CD4-positive, alpha-beta T cell treated with Interleukin-17A for 4 hours (primary cell): ENCODE measurements at regions not wholly inside any gene's neighbourhood (a gene's known extent, or its start where the extent isn't known, plus 50 kb on each side); places are given as distances from the start of the nearest gene placed in this dataset.
"Not testable (repeated sequence)": the region's sequence is repeated elsewhere in the genome, so short reads cannot be mapped to it uniquely, and the experiment has no call there.

ENCODE experiments used
- DNase-seq: peaks from one replicate; pipeline ENCODE4 v3.0.0-alpha.2; 2020; ENCODE audit warnings: mixed read lengths

GRCh38 chr7:85710960-85711359, 524.1 kb upstream of the SEMA3D start:
- no peak for DNase-seq

DNA sequence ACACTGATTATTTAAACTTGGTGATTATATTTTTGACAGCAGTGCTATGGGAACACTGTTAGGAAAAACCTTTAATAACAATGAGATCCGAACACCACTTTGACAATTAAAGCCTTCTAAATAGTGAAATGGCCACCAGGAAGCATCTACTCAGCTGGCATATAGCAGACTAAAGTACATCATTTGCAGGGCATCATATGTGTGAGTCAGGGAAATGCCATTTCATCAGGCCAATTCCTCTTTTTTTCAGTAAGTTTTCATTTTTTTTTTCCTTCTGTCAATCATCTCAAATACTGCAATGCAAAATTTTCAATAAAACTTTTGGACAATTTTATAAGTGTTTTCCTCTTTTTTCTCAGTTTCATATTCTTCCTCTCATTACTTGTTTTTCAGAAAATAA, 521.4 kb upstream of the SEMA3D start:
- DNase-seq: no peak

DNA sequence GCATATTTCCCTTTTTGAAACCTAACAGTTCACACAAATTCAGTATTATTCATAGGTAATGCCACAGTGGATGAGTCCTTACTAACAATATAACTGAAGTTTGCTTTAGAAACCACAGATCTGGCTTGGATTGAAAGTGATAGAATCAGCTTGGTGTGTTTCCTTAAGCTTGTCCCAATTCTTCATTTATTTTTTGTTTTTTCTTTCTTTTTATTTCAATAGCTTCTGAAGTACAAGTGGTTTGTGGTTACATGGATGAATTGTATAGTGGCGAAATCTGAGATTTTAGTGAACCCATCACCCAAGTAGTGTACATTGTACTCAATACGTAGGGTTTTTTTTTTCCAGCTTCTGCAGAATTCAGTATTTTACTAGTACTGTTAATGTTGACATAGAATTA, 518.2 kb upstream of the SEMA3D start:
- DNase-seq: no peak

DNA sequence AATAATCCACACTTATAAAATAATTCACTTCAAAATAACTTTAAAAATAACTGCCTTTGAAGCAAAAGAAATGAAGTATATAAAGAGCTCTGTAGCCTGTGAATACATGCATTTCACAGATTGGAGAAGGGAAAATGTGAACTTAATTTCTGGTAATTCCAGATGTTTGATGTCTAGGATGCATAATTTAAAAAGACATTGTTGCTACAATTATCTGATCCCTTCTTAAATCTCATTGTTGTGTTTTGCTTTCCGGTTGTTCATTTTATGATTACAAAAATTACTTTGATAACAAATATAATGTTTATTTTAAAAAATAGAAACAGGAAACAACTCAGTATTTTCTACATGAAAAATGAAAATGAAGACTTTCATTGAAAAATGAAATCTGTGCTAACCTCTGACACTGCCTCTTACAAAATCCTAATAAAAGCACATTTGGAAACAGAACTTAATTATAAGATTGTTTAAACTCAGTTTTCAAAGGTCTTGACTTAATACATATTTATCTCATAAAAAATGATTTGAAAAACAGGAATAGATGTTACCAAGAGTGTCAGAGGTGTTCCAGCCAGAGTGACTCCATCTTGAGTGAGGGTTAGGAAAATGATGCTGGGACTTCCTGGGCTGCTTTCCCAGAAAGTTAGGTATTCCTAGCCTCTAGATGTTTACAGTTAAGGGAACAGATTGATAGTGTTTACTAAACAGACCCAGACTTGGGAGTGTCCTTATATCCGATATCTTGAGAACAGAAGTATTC, 516.6 kb upstream of the SEMA3D start:
- DNase-seq: no peak

- no peak for DNase-seq
Measured at GRCh38 chr7:85702348-85702747, 515.5 kb upstream of the SEMA3D start.

DNA sequence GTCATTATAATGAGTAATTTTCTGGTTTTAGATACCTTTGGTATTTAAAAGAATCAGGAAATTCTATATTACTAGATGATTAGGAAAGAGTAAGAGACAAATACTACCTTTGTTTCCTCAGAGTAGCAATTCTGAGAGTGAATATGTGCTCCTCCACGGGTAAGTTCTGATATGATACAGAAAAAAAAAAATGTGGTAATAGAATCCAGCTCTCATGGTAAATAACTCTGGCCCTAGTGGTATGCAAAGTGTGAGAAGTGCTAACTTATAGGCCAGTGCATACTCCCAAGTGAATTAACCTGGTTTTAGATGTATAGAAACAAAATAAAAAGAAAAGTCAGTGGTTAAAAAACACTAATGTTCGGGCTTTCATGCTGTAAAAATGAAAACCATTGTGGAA, 512.6 kb upstream of the SEMA3D start:
- DNase-seq: no peak

DNA sequence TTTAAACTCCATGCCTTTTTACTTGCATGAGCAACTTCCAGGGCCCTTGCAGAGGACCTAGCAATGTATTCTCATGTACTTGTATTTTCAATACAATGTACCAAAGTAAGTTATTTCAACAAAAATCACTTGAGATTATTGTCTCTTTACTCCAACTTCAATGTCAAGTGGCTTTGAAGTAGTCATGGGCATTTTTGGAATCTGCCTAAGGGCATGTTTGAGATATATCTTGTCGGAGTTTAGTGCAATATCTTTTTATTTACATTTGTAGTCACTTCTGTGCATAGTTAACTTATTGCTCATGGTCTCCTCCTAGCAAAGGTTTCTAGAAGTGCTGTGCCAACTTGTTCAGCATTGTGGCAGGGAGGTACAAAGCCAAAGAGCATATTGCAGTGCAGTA, 508.7 kb upstream of the SEMA3D start:
- no peak for DNase-seq

- DNase-seq: no peak
Measured at GRCh38 chr7:85695041-85695440, 508.2 kb upstream of the SEMA3D start.

DNA sequence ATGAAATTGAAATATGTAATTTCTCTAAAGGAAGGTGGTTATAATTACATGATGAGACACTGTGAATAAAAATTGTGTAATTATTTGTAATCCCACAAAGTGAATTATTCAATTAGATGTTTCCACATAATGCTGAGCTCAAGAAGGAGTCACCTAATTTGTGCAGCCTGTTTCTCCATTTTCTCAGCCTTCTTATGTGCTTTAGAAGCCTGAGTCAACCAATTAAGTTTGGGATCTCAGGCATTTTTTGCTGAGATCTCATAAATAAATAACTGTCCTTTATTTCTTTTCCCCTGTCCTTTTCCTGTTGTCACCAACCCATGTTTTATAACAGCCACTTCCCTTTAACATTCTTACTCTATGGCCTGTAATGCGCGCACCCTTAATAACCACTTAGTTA, 506.5 kb upstream of the SEMA3D start:
- DNase-seq: no peak

GRCh38 chr7:85688712-85689111, 501.9 kb upstream of the SEMA3D start:
- DNase-seq: no peak

DNA sequence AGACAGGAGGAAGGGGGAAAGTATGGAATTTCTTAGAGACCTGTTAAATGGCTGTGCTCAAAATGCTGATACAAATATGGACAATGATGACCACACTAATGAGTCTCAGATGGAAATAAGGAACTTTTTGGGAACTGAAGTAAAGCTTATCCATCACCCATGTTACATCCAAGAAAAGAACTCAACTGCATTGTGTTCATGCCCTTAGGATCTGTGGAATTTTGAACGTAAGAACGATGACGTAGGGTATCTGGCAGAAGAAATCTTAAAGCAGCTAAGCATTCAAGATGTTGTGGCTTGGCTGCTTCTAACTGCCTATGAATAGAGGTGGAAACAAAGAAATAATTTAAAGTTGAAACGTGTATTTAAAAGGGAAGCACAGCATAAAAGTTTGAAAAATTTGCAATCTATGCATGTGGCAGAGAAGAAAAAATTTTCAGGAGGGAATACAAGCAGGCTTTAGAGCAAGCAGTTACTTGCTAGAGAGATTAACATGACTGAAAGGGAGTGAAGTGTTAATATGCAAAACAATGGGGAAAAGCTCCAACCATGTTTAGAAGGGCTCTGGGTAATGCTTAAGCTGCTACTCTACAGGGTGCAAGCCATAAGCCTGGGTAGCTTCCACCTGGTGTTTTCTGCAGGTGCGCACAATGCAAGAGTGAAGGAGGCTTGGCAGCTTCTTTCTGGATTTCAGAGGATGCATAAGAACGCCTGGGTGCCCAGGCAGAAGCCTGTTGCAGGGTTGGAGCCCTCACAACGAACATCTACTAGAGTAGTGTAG, 499.7 kb upstream of the SEMA3D start:
- no peak for DNase-seq

- no peak for DNase-seq
Measured at GRCh38 chr7:85685901-85686300, 499.0 kb upstream of the SEMA3D start.

DNA sequence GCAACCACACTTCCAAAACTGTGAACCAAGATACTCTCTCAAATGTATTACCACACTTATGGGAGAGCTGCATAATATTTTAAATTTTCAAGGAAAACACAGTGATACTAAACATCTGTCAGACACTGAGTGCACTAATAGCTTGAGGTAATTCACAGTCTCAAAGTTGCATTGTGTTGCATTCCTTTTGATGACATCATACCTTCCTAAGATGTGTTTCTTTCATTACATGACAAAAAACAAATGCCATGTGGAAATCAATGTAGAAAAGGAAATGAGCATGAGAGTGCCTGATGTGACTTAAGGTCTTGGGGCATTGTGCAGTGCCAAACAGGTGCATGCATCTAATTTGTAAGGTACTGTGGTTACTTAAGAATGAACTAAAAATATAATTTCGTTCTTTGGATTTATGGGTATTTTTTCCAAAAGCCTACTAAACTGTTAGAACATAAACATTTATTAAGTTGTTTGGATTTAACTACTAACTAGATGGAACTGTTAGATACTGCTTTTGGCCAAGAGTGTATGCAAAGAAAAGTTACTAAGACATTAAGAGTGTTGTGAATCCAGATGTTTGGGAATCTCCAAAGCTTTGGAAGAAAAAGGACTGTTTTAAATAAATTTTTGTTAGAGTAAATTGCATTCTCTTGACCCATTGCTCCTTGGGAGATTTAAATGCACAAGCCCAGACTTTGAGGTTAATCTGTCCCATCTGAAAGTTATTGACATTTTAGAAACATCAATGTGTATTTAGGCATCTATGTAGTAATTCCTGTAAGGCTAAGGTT, 496.2 kb upstream of the SEMA3D start:
- no peak for DNase-seq

DNA sequence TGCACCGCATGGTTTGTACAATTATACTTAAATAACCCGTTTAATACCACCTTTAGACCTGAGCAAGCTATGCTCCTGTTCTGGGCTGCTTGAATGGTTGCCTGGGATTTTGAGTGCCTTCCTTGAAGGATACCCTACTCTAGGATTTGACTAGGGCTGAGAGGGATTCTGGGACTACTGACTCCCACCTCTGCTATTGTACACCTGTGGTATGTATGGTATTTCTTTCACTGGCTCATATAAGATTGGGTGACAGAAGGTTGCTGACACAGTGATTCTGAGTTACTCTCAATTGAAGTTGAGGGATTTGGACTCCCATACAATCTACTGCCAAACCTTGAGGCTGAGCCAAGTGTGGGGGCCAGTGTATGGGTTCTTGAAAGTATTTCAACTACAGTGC, 494.4 kb upstream of the SEMA3D start:
- DNase-seq: no peak

GRCh38 chr7:85675093-85675492, 488.2 kb upstream of the SEMA3D start:
- DNase-seq: not testable (repeated sequence)

DNA sequence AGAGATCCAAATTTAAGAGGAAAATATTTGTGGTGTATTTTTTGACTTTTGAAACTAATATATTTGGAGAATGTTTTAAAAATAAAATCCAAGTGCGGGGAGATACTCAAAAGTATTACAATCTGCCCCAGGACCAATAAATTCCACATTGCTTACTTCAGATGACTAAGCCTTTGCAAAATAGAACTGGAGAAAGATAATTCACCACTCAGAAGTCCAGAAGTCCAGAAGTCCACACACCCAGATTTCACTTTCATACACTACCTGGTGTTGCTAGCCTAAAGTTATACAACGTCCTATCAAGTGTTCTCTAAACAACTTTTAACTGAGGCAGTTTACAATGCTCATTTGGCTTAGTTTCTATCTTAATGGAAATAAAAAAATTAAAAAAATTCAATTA, 487.0 kb upstream of the SEMA3D start:
- DNase-seq: no peak

DNA sequence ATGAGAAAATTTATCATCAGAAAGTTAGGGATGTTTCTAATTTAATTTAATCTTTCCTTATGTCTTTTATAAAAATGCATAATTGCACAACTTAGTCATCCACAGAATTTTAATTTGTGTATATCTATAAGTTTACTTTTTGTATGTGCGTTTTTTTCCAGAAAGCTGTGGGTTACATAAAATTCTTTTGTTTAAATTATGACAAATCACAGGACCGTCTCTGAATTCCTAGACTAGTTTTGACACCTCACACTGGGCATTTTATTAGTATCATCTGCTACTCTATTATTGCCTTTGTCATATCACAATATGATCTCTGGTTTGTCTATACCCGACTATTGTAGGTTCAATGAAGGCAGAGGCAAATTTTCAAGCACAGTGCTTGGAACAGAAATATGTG, 482.4 kb upstream of the SEMA3D start:
- DNase-seq: no peak

GRCh38 chr7:85664341-85664740, 477.5 kb upstream of the SEMA3D start:
- DNase-seq: no peak

- no peak for DNase-seq
Measured at GRCh38 chr7:85659364-85659763, 472.5 kb upstream of the SEMA3D start.

DNA sequence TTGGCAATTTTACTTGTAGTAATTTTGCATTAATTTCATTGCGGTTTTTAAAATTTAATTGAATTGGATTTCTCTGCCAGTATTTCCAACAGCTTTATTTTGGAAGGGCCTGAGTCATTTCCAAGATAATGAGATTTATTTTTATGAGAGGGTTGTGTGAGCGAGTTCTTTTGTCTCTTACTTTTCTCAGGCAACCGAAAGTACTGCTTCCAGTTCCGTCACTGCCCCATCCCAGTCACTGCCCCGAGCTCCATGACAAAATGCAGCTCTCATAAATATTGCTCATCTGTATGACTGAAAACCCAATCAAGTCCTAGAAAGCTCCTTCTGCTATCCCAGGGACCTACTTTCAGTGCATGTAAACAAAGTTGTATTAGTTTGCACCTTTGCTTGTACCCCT, 468.4 kb upstream of the SEMA3D start:
- no peak for DNase-seq

DNA sequence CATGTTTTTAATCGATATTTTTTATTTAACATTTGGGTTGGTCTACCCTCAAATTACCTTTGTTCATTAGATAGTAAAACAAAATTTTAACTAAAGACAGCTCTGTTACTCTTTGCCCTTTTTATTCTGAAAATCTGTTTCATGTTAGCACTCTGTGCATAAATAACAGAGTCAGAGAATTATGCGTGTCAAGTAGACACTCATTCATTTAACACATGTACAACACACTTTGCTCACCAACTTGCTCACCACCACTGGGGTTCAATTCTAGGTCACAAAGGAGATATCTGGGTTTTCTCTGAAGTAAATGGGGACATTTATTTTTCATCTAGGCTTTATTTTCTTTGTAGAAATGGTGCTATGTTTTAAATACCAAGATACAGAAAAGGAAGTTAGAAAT, 457.4 kb upstream of the SEMA3D start:
- DNase-seq: no peak

DNA sequence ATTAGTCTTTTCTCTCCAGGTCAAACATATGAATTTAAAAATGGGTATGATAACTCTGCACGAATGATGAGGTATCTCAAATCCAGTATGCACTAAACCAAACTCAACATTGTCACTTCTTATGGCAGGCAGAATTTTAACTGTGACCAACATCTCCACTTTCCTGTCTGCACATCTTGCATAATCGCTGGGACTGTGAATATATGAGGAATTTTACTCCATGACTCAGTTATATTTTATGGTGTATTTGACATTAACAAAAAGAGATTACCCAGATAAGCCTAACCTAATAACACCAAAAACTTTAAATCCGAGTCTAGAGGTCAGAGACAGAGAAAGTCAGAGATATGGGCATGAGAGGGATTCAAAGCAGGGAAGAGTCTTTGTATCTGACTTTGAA, 454.5 kb upstream of the SEMA3D start:
- no peak for DNase-seq

GRCh38 chr7:85638394-85638793, 451.5 kb upstream of the SEMA3D start:
- no peak for DNase-seq

- DNase-seq: no peak
Measured at GRCh38 chr7:85634951-85635350, 448.1 kb upstream of the SEMA3D start.
